NCI-H510A (cell line): ENCODE measurements at regions not wholly inside any gene's neighbourhood (a gene's known extent, or its start where the extent isn't known, plus 50 kb on each side); places are given as distances from the start of the nearest gene placed in this dataset.
"Not testable (repeated sequence)": the region's sequence is repeated elsewhere in the genome, so short reads cannot be mapped to it uniquely, and the experiment has no call there.

ENCODE experiments used
- DNase-seq: peaks from one replicate; lab custom pipeline; 2025; lab: John Stamatoyannopoulos, UW

DNA sequence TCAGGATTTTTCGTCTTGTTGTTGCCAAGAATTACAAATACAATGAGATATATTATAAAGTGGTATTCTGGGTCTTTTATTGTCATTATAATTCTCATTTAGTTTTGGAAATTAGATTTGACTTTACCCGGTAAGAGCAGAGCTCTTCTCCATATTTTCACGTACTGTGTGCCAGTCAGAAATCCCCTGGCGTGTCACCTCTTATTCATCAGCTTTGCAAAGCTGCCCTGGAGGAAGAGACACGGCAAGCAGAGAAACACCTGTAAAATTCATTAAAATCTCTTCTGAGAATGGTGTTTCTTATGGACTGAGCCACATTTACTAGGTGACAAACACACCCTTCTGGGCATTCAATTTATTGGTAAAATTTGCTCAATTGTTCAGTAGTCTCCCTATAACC lies 440.4 kb downstream of the HINT1 start:
- DNase-seq = no peak

DNA sequence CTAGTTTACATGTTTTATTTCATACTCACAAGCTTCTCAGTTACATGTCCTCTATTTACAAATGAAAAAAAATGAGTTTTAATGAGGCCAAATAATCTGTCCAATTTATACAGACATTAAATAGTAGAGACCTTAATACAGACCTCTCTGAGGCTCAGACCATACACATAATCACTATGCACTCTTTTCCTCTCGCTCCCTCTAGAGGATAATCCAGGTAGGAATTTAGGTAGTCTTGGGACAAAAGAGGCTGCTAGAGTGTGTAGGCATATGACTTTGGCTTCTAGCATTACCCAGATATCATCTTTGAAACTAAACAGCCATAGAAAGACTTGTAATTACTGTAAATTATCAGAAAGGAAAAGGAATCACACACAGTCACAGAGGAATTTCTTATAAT lies 444.7 kb downstream of the HINT1 start:
- DNase-seq = no peak

DNA sequence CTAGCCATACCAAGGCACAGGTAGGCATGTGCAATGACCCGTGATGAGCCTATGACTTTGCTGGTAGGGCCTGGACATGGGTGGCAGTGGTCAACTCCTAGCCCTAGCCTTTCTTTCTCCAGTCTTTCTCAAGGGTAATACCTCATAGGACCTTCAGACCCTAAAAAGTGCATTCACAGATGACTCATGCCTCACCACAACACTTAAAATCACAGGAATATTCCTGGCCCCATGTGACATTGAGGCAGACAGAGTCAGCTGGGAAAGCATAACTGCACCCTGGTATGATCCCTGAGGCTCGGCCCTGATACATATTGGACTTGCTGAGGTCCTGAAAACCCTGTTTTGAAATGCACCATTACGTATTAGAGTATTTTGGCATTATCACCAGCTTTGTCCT lies 449.5 kb downstream of the HINT1 start:
- DNase-seq = no peak

DNA sequence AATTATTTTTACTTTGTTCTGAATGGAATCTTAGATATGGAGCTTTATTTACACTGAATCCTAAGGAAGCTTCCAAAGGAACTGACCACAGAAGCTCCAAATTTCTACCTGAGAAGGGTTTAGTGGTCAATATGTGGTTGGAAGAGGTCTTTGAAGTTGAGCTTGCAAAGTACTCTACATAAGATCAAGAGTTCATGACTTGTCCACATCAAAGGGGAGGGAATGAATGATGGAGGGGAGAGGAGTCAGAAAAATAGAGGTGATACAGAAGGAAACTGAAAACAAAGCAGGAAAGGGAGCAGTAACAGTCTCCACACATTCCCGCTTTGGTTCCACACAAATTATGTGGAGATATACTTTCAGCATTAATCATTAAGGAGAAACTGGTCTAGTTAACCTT lies 450.9 kb downstream of the HINT1 start:
- no peak for DNase-seq

DNA sequence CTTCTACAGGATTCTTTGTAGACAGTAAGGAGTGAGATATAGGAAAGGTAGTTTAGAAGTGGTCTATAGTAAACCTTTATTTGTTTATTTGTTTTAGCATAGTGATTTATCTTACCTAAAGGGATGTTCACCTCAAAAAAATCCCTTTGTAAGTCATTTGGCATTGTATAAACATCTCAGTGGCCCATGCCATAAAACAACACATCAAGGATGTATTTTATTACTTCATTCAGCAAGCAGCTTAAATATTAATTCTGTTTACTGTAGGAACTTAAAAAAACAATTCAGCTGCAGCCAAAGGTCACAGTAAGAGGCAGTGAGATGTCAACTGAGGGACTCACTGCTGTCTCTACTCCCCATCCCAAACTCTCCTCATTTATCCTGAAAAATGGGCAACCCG lies 452.7 kb downstream of the HINT1 start:
- no peak for DNase-seq

DNA sequence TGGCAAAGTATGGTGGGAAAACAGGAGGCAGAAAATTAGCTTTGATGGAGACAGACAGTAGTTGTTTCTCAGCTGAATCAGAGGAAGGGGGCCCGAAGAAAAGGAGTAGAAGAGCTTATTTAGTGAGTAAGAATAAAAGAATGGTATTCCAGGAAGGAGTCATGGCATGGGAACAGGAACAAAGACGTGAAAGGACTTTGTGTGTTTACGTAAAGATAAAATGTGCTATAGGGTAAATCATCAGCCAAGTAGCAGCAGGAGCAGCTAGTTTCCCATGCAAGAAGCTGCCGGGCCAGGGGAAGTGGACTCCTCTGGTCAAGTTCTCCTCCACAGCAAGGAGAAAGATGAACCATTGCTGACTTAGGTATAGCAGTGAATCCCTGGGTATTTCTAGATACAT lies 454.5 kb downstream of the HINT1 start:
- no peak for DNase-seq

DNA sequence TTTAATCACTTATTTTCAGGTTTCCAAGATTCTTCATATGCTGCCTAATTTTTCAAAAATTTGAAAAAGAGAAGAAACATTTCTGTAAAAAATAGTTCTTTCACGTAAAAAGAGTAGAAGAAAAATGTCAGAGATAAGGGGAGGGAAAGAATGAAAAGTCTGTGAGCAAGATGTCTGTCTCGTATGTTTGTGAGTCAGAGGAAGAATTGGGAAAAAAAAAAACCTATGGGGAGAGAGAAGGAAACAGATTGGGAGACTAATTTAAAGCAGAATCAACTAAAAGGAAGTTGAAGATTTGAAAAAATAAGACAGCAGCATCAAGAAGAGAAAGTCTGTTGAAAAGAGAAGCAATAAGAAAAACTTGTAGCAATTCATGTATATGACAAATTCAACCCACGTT lies 456.3 kb downstream of the HINT1 start:
- DNase-seq = no peak

DNA sequence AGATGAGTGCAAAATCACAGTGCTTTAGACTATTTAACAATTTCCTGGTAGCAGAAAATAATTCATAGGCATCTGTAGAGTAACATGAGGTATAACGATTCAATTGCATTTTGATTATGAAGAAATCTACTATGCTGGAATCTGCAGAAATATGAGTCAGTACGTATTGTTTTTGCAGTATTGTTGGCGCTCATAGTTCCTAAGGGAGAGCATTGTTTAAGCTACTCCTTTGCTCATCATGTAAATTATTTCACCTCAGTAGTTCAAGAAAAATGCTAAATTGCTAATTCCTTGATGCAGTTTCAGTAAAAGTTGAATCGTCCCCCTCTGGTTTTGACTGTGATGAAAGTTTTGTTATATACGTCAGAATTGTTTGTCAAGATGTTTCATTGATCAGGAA lies 458.4 kb downstream of the HINT1 start:
- DNase-seq = no peak

DNA sequence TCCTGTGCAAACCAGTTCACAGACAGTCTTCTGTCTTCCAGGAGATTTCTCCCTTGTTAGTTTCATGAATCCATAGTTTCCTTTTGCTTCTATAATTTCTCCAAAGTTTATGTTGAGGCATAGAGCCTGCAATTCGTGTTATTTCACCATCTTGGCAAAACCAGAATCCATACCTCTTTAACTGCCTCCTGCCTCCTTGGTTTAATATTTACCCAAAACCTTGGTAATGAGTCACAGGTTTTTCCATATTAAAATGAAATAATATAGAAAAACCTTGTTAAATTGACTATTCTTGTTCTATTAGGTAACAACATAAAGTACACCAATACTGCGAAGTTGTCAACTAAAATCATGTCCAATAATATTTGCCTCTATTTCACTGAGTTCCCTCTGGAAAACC lies 459.7 kb downstream of the HINT1 start:
- no peak for DNase-seq

DNA sequence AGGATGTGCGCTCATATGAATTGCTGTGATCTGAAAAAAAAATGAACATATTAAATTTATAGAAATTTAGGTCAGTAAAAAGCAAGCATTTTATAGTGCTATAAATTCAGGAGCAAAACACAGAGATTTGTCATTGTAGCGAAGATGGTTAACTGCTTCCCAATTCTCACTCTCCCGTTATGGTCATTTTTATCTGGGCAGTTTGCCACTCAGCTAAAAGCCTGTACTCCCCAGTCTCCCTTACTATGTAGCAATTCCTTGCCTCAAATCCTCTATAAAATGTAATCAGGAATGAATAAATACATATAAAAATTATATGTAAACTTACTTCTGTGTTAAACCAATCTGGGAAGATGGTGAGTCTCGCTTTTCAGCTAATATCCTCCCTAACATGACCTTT lies 471.5 kb downstream of the HINT1 start:
- no peak for DNase-seq

DNA sequence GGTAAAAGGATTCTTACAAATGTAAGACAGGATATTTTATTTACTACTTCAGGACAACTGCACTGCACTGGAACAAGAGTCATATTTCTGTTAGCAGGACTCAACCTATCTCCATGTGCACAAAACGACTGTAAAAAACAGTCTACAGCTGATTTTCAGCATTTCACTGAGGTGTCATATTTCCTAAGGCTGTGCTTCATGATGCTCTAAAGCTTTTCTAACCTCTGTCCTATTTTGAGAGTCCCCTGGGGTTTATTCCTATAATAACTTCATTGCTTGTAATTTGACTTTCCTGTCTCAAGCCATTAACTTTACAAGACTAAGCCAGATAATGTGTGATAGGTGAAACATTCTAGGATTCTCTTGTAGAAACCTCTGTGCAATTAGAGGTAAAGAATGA lies 472.3 kb downstream of the HINT1 start:
- DNase-seq = no peak

DNA sequence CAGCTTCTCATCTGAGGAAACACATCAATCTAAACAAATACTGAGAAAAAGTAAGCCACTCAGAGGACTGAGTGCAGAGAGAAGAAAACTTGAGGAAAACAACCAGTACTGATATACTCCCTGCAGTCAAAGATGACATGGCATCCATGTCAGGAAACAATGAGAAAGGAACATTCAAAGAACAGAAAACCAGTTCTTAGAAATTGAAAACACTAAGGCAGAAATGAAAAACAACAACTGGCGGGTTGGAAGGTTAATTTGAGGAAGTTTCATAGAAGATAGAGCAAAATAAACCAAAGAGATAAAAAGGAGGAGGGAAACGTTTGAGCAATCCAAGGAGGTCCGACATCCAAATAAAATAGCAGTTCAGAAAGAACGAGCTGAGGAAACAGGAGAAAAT lies 475.2 kb downstream of the HINT1 start:
- no peak for DNase-seq

DNA sequence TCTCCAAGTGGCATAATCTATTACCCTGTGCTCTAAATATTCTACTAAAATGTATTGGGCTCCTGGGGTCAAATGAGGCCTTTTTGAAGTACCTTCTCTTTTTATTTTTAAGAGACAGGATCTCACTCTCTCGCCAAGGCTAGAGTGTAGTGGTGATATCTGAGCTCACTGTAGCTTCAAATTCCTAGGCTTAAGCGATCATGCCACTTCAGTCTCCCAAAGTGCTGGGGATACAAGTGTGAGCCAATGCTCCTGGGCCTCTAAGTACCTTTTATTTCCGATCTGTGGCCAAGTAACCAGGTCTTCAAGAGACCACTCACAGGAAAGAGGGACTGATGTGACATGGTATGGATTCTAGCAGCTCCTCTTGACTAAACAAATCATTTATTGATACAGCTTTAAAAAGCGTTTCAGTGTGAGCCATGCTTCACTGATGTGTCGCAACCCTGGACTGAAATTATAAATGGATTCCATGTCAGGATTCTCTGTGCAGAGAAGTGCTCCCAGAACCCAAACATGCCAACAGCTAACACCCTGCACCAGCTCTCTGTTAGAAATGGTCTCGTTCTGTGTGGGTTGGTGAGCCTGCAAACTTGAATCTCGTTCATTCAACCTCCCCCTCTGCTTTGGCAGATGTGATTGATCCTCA lies 477.8 kb downstream of the HINT1 start:
- DNase-seq = peak; percentile 13

DNA sequence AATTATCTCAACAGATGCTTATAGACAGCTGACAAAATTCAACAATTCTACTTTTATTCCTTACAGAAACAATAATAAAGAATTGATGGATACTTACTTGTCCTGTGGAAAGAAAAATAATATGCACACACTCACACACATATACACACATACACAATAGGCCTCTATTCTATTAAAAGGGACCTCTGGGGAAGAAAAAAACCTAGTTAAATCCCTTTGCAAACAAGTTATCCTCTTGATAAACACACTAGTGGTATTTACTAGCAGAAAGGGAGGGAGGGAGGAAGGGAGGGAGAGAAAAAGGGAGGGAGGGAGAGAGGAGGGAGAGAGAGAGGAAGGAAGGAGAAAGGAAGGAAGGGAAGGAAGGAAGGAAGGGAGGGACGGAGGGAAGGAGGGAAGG lies 486.4 kb downstream of the HINT1 start:
- DNase-seq = no peak

DNA sequence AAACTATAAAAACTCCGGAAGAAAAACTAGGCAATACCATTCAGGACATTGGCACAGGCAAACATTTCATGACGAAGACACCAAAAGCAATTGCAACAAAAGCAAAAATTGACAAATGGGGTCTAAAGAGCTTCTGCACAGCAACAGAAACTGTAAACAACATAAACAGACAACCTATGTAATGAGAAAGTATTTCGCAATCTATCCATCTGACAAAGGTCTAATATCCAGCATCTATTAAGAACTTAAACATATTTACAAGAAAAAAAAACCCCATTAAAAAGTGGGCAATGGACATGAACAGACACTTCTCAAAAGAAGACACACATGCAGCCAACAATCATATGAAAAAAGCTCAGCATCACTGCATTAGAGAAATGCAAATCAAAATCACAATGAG lies 498.6 kb downstream of the HINT1 start:
- DNase-seq = no peak

DNA sequence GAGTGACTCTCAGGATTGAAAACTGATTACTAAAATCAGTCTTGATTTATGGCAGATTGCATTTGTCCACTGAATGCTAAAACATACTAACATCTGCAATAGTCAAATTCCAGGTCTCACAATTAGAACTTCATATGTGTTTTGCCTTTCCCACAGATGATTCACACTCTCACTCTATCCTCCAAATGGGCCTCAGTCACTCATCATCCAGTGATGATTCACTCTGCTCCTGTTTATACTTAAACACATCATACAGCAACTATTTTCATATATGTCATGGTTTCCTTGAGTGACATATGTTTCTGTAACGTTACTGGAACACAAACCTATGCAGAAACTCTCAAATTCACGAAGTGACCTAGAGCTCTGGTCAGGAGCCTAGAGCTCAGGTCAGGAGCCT lies 512.9 kb downstream of the HINT1 start:
- no peak for DNase-seq

DNA sequence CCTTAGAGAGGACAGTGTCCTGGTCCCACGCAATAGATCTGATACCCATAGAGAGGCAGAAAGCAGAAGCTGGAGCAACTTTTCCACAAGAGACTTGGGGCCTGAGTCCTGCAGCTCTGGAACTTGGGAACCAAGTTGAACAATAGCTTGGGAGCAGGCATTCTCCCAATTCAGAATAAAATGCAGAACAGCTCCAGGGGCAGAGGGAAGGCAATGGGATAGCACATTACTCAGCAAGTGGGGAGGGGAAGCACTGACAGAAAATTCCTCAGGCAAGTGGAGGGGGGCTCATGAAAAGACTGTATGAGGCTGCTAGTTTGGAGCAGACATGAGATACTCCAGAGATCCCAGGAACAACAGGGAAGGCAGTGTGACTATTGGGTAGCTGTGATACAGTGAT lies 513.6 kb downstream of the HINT1 start:
- DNase-seq = no peak

DNA sequence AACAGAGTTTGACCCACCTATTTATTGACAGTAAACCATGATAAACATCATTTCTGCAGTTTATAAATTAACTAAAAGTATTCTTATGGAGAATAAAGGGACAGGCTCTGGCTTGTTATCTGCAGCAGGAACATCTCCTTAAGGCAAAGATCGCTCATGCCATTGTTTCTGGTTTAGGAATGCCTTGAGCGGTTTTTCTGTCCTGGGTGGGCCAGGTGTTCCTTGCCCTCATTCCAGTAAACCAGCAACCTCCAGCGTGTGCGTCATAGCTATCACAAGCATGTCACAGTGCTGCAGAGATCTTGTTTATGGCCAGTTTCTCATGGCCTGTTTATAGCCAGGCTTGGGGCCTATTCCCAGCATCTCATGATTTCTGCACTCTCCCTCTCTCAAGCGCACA lies 521.7 kb downstream of the HINT1 start:
- no peak for DNase-seq

DNA sequence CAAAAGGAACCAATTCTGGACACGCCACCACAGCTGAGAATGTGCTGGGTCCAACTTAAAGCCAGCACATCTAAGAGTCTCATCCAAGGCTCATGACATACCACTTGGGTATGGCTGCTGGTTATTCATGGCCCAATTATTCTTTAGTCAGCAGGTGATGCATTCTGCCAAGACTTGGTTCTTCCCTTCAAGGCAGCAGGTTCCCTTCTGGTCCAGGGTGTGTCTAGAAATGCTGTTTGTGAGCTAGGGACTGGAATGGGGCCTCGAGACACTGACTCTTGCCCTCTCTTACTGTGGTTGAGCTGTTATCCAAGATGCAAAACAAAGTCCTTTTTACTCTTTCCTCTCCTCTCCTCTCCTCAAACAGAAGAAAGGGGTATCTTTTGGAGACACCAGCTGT lies 522.6 kb downstream of the HINT1 start:
- DNase-seq = no peak

DNA sequence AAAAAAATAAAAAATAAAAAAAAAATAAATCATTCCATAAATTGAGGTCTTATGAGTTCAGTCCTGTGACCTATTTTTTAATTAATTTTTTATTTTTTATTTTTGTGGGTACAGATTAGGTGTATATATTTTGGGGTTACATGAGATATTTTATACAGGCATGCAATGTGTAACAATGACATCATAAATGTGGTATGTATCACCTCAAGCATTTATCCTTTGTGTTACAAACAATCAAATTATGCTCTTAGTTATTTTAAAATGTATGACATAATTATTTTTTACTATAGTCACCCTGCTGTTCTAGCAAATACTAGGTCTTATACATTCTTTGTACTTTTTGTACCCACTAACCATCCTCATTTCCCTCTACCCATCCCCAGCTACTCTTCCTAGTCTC lies 537.9 kb downstream of the HINT1 start:
- DNase-seq = no peak

DNA sequence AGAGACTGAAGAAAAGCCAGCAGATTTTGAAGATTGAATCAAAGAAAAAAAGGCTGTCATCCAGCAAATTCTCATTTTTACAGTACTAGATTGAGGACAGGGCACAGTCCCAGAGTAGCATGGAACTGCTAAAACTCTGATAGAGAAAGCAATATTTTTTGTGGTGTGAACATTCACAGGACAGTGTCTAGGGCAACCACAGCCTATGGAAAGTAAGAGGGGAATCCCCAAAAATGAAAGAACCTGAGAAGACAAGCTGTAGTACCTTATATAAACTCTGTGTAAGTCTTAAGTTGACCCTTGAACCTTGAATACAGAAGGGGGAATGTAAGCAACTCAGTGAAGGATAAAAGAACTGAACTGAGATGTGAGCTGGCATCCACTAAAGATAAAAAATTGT lies 540.3 kb downstream of the HINT1 start:
- no peak for DNase-seq

DNA sequence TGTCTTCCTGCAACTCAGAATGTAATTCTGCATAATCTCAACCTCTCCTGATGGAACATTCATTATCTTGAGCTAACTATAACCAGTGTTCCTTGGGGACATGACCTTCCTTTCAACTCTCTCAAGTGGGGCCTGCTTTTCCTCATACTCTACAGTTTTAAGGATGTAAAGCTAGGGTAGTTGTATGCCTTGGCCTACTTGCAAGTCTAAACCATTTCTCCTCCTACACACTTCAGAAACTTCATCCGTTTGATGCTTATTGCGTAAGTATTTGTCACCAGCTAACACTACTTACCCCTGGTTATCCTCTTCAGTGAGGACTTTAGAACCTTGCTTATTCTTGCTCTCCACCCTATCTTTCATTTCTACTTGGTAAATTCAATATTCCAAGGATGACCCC lies 548.9 kb downstream of the HINT1 start:
- no peak for DNase-seq

DNA sequence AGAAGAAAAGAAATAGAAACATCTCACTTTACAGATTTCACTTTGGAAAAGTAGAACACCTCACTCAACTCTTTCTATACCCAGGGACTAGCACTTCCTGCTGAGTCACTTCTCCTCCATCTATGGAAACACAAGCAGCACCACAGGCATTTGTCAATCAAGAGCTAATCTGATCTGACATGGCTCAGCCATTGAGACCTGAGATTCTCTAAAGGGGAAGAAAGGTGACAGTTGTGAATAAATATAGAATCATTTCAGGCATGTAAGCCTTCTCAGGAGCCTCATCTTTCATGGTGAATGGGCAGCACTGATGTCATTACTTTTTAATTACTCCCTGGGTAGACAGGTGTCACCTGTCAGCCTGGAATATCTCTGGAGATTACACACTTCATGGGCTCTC lies 559.8 kb downstream of the HINT1 start:
- peak; percentile 1 for DNase-seq

DNA sequence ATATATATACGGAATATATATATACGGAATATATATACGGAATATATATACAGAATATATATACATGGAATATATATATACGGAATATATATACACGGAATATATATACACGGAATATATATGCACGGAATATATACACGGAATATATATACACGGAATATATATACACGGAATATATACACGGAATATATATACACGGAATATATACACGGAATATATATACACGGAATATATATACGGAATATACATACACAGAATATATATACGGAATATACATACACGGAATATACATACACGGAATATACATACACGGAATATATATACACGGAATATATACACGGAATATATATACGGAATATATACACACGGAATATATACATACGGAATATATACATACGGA lies 568.4 kb downstream of the HINT1 start:
- DNase-seq = not testable (repeated sequence)

DNA sequence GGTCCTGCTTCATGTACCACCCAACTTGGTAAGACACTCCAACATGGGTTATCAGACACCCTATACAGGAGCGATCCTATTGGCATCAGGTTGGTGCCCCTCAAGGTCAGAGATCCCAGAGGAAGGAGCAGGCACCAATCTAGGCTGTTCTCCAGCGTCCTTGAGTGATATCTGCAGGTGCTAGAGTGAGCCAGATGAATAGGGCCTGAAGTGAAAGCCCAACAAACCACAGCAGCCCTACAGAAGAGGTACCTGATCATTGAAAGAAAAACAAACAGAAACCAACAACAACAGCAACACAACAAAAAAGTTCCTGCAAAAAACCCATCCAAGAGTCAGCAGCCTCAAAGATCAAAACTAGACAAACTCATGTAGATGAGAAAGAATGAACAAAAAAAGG lies 584.8 kb downstream of the HINT1 start:
- no peak for DNase-seq
